GM18868 (cell line): ENCODE measurements at regions not wholly inside any gene's neighbourhood (a gene's known extent, or its start where the extent isn't known, plus 50 kb on each side); places are given as distances from the start of the nearest gene placed in this dataset.
"Not testable (repeated sequence)": the region's sequence is repeated elsewhere in the genome, so short reads cannot be mapped to it uniquely, and the experiment has no call there.

ENCODE experiments used
- ATAC-seq: cut with Tn5 transposase; IDR thresholded peaks from one replicate; pipeline ENCODE4 v1.9.1; 2021; ENCODE audit warnings: mild to moderate bottlenecking, moderate library complexity; ENCODE audit not compliant: unreplicated experiment

- ATAC-seq = no peak
Measured at GRCh38 chr2:140178234-140178633, 1398.0 kb upstream of the NXPH2 start.

DNA sequence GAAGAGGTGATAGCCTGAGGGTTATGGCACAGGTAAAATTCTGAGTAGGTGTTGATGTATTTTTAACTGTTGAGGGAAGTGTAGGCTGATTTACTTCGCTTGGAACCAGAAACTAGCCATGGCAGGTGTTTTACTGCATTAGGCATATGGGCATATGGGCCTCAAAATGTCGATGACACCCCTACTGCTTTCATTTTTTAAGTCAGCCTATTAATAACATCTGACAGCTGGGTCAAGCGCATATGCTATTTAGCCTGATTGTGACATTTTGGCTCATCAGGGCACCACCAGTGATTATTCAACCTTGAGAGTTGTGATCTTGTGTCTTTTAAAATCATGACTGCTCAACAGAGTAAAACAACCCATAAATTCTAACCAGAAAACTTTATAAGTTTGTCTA is 1396.9 kb upstream of the NXPH2 start:
- ATAC-seq = no peak

DNA sequence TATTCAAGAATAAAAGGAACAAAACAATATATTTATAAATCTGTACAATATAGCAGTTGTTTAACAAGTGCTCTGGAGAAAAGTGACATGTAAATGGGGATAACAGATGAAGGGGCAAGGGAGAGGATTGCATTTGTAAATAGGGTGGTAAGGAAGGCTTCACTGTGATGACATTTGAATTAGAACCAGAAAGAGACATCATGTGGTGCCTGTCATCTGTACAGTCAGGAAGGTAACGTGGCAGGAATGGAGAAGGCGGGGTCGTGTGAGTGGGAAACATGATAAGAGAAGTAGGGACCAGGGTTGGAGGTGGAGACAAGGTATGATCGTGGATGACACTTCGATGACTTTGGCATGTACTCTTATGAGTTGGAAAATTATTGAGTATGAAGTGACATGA is 1393.6 kb upstream of the NXPH2 start:
- no peak for ATAC-seq

GRCh38 chr2:140164449-140164848 is 1384.3 kb upstream of the NXPH2 start:
- ATAC-seq = no peak

DNA sequence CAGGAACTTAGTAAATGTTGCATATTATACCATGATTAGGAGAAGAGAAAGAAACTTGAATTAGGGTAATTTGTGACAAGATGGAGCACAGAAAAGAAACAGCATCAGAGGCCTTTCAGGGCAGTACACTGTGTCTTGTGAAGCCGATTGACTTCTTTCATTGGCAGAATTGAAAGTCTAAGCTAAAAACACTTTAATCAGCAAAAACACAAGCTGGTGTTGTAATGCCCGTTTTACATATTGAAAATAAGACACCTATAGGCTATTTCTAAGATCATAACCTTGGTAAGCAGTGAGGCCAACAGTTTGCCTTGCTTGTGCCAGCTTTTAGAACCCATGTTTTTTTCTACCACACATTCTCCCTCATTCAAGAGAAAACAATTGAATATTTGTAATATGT is 1378.1 kb upstream of the NXPH2 start:
- ATAC-seq = no peak

DNA sequence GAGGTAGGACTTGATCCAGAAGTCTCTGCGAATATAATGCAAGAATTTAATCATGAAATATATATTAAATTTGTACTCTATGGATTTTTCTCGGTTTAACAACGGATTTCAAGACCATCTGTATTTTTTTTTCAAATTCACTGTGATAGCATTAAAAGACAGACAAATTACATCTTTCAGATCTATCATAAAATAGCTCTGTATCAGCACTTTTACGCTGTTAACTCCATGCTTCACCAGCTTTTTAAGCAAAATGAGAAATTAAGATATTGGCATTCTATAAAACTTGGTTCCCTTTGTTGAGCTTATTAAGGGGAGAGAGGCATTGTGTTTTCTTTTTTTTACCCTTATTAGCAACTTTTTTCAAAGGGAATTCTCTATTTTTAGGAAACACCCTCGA is 1377.6 kb upstream of the NXPH2 start:
- ATAC-seq = no peak

GRCh38 chr2:140154706-140155105 is 1374.5 kb upstream of the NXPH2 start:
- ATAC-seq = no peak

DNA sequence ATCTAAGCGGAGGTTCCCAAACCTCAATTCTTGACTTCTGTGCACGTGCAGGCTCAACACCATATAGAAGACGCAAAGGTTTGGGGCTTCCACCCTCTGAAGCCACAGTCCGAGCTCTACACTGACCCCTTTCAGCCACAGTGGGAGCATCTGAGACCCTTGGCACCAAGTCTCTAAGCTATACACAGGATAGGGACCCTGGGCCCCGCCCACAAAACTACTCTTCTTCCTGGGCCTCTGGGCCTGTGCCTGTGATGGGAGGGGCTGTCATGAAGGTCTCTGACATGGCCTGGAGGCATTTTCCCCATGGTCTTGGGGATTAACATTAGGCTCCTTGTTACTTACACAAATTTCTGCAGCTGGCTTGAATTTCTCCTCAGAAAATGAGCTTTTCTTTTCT is 1374.1 kb upstream of the NXPH2 start:
- no peak for ATAC-seq

DNA sequence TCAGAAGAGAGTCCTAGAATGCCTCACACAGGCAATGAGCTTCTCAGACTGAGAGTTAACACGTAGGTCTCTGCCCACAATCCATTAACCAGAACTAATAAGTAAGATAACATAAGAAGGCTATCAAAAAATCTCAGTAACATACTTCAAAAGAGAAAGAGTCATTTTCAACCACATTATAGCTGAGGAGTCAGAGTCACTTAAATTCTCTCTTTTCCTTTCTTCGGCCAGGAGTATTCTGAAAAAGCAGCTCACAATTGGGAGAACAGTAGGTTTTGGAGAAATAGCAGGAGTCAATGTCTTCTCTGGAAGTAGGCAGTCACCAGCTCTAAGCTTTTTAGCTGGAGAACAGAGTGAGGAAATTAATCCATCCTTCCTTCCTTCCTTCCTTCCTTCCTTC is 1364.4 kb upstream of the NXPH2 start:
- ATAC-seq = no peak

GRCh38 chr2:140138736-140139135 is 1358.5 kb upstream of the NXPH2 start:
- no peak for ATAC-seq

- no peak for ATAC-seq
Measured at GRCh38 chr2:140136861-140137260, 1356.7 kb upstream of the NXPH2 start.

DNA sequence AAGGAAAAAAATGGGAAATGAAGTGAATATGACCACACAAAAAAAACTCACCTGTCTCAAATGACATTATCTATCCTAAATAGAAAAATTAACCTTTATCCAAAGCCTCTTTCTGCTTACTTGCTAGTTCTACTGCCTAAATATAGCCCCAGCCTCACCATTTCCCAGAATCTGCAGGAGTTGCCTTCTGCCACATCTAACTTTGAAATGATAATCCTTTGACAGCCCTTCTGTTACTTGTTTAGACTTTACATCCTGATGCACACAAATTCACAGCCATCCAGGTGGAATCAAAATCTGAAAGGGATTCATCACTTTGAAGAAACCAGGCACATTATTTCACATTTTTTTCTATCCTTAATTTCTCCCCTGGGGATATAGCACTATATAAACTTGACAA is 1356.2 kb upstream of the NXPH2 start:
- no peak for ATAC-seq

DNA sequence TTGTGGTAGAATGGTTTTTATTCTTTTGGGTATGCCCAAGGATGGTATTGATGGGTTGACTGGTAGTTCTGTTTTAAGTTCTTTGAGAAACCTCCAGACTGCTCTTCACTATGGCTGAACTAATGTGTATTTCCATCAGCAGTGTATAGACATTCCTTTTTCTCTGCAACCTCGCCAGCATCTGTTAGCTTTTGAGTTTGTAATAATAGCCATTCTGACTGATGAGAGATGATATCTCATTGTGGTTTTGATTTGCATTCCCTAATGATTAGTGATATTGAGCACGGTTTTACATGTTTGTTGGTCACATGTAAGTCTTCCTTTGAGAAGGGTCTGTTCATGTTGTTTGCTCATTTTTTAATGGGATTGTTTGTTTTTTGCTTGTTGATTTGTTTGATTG is 1348.7 kb upstream of the NXPH2 start:
- no peak for ATAC-seq

DNA sequence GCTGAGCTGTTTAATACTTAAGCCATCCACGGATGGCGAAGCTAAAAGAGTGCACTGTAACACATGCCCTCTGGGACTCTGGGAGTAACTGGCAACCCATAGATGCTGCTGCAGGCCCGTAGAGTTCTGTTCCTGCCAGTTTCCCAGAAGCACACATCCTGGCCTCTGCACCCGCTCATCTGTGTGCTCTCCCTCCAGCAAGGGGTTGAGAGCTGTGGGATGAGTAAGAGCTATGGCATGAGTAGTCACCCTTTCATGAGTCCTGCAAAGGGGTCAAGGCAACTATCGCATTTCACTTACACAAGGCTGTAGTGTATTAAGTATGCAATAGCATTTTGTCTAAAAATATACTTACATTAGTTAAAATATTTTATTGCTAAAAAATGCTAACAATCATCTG is 1341.8 kb upstream of the NXPH2 start:
- ATAC-seq = no peak

DNA sequence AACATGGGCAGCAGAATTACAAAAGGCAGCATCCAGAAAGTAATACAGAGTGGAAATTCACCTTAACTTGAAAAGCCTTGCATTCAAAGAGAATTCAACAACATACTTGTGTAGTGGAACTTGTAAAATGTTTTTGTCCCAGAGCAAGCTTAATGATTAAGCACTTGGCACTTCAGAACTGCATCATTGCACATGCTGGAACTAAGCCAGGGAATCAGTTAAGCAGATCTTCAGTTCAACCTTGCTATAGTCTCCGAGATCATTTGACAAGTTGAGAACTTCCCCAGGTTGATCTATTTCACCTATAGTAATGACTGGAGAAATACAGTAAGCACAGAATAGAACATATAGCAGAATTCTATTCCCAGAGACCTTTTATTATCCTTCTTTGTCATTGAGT is 1337.2 kb upstream of the NXPH2 start:
- ATAC-seq = no peak

- no peak for ATAC-seq
Measured at GRCh38 chr2:140108706-140109475, 1328.7 kb upstream of the NXPH2 start.

DNA sequence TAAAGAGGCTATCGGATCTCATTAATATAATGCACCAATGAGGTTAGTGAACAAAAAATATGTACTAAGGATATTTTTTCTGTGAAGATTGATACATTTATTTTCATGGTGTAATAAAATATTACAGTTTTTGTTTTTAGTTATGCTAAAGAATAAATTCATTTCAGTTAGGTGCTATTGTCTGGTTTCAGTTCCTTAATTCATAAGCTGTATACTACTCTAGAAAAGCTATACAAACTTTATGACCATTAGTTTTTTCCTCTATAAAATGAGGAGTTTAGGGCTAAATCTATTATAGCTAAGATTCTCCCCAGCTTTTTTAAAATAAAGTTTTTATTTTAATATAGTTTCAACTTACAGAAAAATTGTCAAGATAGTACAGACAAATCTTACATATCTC is 1311.7 kb upstream of the NXPH2 start:
- peak; percentile 45 for ATAC-seq

- no peak for ATAC-seq
Measured at GRCh38 chr2:140086964-140087363, 1306.8 kb upstream of the NXPH2 start.

DNA sequence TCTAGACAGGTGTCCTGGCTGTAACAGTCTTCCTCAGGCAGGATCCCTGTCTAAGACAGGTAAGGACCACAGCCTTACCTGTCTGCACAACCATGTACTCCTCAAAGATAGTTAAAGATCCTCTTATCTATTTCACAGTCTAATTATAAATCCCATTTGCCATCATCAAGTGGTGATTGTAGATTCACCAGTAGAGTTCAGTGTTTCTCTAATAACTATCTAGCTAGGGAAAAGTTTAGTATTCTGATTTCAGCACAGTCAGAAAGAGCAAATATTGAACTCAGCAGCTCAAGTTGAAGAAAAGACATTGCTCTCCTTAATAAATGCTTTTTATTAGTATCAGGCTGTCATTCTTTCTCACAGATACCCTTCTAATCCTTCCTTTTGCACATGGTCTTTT is 1305.5 kb upstream of the NXPH2 start:
- ATAC-seq = no peak

- no peak for ATAC-seq
Measured at GRCh38 chr2:140079038-140079437, 1298.8 kb upstream of the NXPH2 start.

DNA sequence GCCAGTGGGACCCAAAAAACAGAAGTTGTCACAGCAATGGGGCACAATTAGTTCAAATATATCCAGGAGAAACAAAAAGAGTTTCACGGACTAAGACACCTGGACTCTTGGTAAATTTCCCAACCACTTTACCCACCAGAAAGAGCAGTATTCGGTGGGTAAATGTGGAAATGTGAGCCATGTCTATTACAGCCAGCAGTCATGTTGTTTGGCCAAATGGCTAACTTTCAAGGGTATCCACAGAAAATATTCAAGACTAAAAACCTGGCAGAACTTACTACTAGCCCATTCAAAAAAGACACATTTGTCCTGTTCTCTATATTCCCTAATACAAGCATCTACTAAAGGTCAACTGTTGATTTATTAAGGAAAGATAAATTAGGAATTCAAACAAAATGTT is 1296.0 kb upstream of the NXPH2 start:
- no peak for ATAC-seq

GRCh38 chr2:140073763-140074162 is 1293.6 kb upstream of the NXPH2 start:
- not testable (repeated sequence) for ATAC-seq

- ATAC-seq = no peak
Measured at GRCh38 chr2:140067661-140068060, 1287.5 kb upstream of the NXPH2 start.
